ENCODE measurements at regions not wholly inside any gene's neighbourhood (a gene's known extent, or its start where the extent isn't known, plus 50 kb on each side); places are given as distances from the start of the nearest gene placed in this dataset.

DNA sequence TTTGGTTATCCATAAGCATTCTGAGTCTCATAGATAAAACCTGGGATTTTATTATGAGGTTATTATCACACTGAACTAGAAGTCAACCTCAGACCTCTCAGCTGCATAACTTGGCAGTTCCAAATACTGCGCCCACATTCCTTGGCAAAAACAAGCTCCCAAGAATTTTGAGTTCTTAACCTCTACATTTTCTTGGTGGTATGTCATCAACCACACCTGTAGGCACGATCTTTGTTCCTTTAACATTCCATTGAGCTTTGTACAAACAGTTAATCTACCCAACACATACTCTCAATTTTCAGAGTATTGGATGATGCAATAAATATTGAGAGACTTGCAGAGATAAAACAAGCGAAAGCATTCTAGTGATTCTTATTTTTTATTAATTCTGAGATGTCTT lies 371.8 kb upstream of the PRICKLE1 start:
- DNase-seq (ENCODE audit: low spot score): no peak

DNA sequence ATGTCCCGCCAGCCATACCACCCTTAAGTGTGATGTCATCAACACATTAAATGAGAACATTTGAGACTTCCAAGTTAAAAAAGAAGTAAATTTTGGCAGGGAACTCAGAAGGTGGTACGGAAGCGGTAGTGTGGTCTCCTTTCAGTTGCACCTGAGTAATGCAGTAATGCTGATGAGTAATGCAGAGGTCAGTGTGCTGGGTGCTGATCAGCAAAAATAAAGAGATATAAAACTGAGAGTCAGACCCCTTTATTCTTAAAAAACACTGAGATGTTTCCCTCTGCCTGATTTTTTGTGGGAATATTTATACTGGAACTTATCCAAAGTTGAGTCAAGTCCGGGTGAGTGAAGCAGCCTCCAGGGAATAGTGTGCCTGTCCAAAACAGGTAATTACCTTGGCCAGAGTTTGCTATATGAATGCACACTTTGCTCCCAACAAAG lies 370.6 kb upstream of the PRICKLE1 start:
- DNase-seq (ENCODE audit: low spot score): no peak

- no peak for DNase-seq (ENCODE audit: low spot score)
Measured at GRCh38 chr12:42958291-42958674, 368.7 kb upstream of the PRICKLE1 start.

DNA sequence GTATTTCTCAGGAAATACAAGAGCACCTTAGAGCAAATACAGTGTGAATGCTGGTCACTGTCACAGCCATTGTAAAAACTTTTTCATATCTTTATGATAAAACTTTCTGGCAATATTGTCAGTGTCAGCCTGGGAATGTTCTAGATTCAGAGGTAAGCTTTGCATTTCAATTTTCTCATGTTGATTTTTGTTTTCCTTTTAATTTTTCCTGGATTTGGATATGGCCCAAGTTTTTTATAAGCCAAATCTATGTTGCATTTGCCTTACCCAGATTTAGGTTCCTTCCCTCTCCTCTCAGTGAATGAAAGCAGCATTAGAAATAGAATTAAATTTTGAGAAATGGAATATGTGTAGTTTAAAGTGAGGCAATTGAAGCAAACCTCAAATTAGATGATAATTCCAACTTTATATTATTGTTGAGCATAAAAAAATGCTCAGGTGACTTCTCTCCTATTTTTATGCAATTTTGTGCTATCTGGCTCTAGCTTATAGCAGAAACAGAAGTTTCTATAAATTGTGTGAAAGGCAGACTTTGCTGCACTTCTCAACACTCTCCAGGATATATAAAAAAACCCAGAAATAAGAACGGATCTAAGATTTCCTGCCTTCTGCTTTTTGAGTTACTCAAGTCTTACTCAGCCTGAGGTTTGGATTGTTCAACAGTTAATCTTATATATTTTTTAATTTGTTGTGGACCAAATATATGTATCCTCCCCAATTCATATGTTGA lies 368.2 kb upstream of the PRICKLE1 start:
- DNase-seq (ENCODE audit: low spot score): no peak

DNA sequence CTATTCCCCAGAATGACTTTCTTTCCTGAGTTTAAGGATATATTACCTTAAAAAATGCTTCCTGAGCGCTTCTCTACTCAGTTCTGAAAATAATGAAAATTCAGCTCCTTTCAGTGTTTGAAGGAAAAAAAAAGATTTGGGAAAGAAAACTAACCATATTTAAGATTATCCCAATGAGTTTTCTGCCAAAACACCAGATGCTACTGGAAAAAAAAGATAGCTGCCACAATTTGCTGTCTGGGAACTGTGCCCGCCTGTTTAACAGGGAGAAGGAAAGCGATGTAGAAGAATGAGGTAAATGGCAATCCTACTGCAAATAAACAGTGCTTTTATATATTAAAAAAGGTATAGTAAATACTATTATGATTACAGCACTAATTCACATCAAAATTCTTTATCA lies 367.6 kb upstream of the PRICKLE1 start:
- DNase-seq (ENCODE audit: low spot score): no peak

GRCh38 chr12:42953021-42953420 lies 363.5 kb upstream of the PRICKLE1 start:
- no peak for DNase-seq (ENCODE audit: low spot score)

GRCh38 chr12:42946871-42947381 lies 357.4 kb upstream of the PRICKLE1 start:
- no peak for DNase-seq (ENCODE audit: low spot score)

DNA sequence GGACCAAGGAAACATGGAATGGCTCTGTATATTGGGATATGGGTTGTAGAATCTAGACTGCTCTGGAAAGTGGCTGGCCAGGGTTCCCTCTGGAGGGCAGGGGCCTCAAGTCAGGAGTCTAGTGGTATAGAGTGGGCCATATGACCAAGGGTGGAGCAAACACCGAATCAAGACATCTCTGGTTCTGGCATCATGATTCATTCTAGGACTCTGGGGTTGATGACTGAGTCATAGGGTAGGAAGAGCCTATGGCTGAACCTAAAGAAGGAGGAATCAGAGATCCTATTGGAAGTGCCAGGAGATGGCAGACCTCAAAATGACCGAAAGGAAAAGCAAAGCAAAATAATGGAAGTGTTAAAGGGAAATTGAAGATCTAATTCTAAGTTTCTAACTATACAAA lies 356.4 kb upstream of the PRICKLE1 start:
- no peak for DNase-seq (ENCODE audit: low spot score)

GRCh38 chr12:42944516-42944915 lies 355.0 kb upstream of the PRICKLE1 start:
- no peak for DNase-seq (ENCODE audit: low spot score)

- no peak for DNase-seq (ENCODE audit: low spot score)
Measured at GRCh38 chr12:42936991-42937390, 347.4 kb upstream of the PRICKLE1 start.

DNA sequence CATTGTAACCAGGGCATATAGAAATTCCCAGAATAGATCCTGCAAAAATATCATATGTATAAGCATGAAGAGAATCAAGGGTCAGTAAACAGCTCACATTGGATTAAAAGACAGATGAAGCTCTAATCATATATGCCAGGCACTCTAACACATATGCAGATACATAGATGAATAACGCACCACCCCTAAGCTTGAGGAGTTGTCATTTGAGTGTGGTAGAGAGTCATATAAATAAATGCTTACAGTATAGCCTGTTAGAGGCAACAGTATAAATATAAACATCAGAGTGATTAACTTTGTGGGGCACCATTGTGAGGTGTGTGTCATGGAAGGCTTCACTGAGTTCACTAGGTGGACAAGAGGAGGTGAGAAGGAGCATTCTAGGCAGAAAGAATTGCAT lies 346.7 kb upstream of the PRICKLE1 start:
- no peak for DNase-seq (ENCODE audit: low spot score)

GRCh38 chr12:42935756-42936155 lies 346.2 kb upstream of the PRICKLE1 start:
- peak; percentile 21 for DNase-seq (ENCODE audit: low spot score)

GRCh38 chr12:42935090-42935489 lies 345.5 kb upstream of the PRICKLE1 start:
- no peak for DNase-seq (ENCODE audit: low spot score)

DNA sequence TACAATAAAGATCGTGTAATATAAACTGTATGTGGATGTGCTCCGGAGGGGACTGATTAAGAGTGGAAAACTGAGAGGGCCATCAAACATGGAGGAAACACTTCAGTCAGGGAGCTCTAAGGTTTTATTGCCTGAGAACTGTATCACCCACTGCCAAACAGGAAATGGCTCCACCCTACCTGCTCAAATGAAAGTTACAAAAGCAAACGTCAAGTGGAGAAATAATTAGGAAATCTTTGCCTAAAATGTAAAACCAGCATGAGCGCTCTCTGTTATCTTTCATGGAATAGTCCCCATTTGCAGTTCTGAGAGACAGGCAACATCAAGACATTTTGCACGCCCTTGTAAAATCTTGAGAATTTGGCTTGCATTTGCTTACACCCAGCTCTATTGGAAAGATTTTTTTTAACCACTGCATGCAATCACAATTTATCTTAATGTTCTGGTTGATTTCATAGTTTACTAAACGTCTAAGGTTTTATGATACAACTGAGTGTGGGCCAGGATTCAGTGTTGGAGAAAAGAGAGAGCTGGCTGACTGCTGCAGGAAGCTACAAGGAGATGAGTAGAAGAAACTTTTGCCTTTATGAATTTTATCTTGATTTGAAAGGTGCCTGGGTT lies 344.0 kb upstream of the PRICKLE1 start:
- DNase-seq (ENCODE audit: low spot score): no peak

DNA sequence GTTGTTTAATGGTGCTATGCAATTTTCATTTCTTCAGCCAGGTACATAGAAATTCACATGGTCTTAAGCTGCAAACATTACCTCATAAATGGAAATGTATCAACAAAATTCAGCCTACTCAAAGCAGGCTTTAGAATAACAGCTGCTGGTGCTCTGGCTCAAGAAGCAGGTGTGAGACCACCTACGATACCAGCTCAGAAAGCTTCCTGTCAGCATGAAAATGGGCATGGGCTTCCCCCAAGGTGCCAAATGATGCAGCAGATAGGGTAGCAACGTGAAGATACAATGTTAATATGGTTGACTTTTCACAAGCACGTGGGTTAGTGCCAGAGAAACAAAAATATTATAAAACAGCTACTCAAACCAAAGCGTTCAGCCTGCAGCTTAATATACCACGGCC lies 343.4 kb upstream of the PRICKLE1 start:
- DNase-seq (ENCODE audit: low spot score): no peak

DNA sequence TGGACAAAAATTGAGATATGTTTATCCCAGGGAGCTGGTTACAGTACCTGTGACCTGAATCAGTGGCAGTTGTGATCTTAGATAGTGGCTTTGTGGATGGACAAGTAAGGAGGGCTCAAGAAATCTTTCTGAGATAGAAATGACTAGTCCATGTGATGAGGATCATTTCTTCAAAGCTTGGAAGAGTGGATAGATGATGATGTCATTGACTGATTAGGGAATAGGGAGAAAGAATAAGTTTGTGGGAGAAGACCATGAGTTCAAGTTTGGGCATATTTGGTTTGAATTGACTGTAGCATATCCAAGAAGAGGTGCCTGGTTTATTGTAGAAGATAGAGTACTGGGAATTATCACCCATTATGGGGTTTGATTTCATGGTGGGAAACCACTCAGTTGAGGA lies 336.7 kb upstream of the PRICKLE1 start:
- DNase-seq (ENCODE audit: low spot score): no peak

DNA sequence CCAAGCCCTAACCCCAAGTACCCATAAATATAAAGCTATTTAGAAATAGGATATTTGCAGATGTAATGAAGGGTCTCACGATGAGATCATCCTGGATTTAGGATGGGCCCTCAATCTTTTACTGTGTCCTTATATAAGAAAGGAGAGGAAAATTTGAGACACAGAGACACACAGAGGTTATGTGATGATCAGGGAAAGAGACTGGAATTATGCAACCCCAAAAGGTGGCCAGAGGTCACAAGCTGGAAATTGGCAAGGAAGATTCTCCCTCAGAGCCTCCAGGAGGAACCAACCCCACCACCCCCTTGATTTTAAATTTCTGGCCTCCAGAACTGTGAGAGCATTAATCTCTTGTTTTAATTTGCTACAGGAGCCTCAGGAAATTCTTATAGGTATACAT lies 334.9 kb upstream of the PRICKLE1 start:
- DNase-seq (ENCODE audit: low spot score): no peak

DNA sequence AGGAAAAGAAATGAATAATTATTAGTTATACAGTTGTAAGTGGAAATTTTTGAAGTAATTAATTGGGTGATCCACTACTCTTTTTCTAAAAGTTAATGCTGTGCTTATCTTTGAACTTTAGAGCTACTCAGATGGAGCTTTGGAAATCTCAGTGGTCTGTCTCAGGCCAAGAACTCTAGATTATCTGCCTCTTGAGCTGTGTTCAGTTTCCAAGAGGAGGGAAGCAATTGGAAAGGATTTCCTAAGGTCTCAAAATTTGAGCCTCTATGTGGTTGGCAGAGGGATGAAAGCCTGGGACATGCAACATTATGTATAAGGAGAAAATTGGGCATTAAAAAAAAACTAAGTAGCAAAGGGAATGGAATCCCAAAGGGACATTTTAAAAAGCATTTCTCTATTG lies 334.0 kb upstream of the PRICKLE1 start:
- no peak for DNase-seq (ENCODE audit: low spot score)

DNA sequence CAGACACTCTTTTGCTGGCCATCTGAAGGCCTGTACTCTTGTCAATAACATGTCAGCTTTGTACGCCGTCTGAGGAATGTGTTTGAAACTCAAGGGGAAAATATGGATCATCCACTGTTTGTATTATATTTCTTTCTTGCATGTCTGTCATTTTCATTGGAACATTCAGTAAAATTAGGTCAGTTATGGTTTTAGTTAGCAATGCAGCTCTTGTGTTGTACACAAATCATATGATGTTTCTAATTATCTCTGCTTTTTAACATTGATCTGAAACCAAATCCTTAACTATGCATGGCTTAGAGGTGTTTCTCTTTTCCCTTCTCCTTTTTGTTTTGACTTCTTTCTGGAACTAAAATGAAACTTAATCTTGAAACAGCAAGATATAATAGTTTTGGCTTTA lies 333.6 kb upstream of the PRICKLE1 start:
- no peak for DNase-seq (ENCODE audit: low spot score)

DNA sequence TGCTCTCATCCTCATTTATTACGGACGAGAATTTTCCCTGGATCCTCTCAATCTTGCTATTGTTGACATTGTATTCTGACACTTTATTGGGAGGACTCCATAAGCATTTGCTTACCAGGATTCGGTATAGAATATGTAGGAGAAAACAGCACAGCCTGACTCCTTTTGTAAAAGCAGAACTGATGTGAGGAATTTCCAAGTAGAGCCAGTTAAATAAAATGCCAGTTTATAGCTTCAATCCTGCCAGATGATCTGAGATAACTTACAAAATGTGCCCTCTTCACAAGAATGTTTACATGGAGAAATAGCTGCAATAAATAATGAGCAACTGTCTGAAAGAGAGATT lies 332.9 kb upstream of the PRICKLE1 start:
- no peak for DNase-seq (ENCODE audit: low spot score)

GRCh38 chr12:42921741-42922504 lies 332.4 kb upstream of the PRICKLE1 start:
- DNase-seq (ENCODE audit: low spot score): peak; percentile 55

DNA sequence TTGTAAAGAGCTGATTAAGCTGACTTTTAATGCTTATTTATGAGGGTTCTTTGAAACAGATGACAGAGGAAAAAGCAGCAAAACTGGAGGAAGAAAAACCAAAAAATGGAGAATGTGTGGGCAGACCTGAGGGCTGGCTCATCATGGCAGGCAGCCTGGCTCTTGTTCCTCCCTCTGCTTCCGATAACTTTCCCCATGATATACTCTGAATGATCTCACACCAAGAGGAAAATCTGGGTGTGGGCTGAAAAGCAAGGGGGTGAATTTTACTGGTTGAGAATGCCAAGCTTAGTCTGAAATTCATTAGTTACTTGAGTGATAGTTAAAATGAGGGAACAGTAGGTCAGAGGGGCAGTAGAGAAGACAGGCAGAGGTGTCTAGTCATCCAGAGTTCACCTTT lies 330.1 kb upstream of the PRICKLE1 start:
- no peak for DNase-seq (ENCODE audit: low spot score)

DNA sequence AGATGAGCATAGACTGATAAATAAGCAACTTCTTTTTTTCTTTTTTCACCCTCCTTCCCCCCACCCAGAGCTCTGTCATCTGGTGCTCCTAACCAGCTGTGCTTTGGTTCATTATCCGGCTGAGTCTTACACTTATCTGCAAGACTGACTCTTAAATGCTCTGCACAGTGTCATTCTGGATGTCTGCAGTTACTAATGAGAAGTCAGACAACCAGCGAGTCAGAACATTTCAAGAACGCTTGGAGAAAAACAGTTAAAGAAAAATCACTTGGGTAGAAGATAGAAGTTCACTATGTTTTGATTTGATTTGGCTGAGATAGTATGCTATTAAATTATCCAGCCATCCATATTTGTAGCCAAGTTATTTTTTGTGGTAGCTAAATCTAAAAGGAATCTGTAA lies 328.9 kb upstream of the PRICKLE1 start:
- no peak for DNase-seq (ENCODE audit: low spot score)

All from COLO829 (cell line).